HG02610 (cell line): ENCODE measurements at regions not wholly inside any gene's neighbourhood (a gene's known extent, or its start where the extent isn't known, plus 50 kb on each side); places are given as distances from the start of the nearest gene placed in this dataset.

Experiments used
- ATAC-seq: cut with Tn5 transposase; IDR thresholded peaks from one replicate; pipeline ENCODE4 v1.9.1; 2021; ENCODE audit warnings: mild to moderate bottlenecking, moderate library complexity; ENCODE audit not compliant: unreplicated experiment

DNA sequence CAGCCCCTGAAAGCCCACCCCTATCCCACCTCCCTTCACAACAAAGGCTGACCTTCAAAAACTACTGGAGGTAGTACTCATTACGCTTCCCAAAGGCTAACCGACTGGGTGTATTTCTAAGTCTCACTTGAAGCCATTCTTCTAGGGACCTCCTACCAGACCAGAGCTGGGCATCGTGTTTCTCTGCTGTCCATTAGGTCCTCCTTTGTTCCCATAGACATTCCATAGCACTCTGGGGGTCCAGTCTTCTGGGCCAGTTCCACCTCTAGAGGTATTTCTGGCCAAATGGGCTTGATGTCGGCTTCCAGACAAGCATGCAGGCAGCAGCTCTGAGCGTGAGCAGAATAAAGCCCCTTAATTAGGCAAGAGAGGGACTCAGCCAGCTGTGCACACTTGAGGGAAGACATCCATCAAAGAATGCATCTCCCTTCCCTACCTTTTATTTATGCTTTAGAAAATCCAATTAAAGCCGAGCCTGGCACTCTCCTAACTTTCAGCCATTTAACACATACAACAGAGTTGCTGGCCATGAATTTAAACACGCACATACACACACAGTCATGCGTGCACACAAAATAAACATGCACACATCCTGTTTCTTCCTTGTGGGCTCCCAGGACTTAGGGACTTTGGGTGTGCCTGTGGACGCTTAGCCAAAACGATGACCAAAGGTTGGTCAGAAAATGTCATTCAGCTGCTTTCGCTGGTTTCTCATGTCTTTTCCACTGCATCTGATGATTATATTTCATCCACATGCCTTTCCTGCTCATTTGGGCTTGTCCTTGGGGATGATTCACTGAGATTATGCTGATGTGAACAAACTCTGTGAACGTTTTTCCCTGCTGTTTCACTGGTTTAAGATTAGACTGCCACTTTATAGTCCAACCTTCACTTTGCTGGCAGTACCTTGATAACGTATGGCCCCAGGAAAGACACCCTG lies 362.0 kb upstream of the NFE2L3 start:
- no peak for ATAC-seq

DNA sequence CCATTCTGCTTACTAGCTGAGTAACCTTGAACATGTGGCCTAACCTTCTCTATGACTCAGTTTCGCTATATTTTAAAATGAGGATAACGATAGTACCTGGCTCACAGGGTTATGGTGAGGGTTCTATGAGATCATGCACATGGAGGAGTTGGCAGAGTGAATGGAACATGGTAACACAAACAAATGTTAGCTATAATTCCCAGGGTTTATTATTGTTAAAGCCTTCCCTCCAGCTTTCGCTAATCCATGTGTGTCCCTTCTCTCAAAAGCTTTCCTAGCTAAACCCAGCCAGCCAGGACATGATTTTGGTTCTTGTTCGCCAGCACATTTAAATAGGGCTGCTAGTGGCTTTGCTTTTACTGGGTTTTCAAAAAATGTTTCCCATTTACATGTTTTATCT lies 361.0 kb upstream of the NFE2L3 start:
- ATAC-seq = no peak

DNA sequence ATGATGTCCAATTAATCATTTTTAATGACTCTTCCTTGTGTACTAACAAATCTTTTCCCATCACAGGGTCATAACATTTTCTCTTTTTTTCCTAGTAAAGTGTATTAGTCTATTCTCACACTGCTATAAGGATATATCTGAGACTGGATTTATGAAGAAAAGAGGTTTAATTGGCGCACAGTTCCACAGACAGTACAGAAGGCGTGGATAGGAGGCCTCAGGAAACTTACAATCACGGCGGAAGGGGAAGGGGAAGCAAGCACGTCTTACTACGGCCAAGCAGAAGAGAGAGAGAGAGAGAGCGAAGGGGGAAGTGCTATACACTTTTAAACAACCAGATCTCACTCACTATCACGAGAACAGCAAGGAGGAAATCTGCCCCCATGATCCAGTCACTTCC lies 359.4 kb upstream of the NFE2L3 start:
- no peak for ATAC-seq

DNA sequence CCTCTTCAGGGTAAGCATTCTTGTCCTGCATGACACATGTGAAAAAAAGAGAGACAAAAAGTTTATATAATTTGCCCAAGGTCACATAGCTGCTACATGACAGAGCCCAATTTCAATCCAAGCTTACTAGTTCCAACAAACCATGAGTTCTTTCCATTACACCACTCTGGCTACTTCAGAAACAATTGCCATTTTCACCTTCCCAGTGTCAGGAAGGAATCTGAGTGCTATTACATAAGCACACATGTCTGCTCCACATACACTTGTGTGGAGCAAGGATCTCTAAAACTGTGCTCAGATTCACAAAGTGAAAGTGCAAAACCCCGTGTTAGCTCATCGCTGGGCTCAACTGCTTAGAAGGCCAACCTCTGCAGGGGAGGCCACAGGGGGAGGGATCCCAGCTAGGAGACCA lies 356.2 kb upstream of the NFE2L3 start:
- ATAC-seq = no peak

DNA sequence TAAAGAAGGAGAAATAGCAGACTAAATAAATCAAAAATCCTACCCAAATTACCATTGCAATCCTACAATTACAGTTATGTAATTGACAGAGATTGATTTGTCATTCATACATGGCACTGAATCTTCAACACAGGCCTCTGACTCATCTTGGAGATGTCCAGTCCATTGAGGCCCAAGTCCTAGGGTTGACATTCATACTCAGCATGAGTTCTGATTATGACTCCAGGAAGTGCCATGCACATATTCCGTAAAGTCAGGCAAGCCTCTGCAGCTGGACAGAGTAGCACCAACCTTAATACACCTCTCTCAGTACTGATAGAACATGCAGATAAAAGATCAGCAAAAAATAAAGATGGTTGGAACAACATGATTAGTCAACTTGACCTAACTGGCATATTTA lies 353.7 kb upstream of the NFE2L3 start:
- no peak for ATAC-seq

DNA sequence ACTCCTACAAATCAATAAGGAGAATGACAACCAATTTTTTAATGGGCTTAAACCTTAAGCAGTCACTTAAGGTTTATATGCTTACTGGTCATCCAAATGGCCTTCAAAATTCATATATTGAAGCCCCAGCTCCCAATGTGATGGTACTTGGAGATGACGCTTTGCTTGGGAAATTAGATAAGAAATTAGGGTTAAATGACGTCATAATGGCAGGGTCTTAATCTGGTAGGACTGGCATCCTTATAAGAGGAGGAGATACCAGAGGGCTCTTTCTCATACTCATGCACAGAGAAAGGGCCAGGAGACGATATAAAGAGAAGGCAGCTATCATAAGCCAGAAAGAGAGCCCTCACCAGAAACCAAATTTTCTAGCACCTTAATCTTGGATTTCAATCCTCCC lies 350.8 kb upstream of the NFE2L3 start:
- ATAC-seq = no peak

DNA sequence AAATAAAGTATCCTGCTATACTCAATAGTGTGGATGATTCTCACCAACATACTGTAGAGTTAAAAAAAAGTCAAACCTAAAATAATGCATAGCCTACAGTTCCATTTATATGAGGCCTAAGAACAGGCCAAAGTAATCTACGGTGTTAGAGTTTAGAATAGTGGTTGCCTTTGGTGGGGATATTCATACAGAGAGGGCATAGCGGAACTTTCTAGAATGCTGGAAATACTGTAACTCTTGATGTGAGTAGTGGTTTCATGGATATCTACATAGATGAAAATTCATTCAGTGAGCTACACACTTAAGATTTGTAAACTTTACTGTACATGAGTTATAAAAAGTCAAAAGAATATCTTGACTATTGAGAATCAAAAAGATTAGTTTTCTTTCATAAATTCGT lies 349.9 kb upstream of the NFE2L3 start:
- ATAC-seq = peak; percentile 20

DNA sequence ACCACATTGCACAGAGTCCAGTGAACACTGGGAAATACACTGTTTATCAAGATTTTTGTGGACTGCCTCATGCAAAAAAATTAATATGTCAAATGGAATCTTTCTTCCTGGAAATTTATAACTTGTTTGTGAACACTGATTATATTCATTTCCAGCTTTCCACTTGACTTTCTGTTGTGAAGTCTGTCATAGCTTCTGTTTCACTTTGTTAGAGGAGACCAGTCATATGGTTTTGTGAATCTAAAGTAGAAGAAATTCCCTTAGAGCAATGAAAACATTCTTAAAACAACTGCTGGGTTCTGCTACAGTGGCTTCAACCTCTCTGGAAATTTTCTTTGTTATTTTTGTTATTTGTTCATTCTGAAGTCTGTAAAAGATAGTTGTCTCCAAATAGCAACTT lies 349.5 kb upstream of the NFE2L3 start:
- peak; percentile 81 for ATAC-seq

DNA sequence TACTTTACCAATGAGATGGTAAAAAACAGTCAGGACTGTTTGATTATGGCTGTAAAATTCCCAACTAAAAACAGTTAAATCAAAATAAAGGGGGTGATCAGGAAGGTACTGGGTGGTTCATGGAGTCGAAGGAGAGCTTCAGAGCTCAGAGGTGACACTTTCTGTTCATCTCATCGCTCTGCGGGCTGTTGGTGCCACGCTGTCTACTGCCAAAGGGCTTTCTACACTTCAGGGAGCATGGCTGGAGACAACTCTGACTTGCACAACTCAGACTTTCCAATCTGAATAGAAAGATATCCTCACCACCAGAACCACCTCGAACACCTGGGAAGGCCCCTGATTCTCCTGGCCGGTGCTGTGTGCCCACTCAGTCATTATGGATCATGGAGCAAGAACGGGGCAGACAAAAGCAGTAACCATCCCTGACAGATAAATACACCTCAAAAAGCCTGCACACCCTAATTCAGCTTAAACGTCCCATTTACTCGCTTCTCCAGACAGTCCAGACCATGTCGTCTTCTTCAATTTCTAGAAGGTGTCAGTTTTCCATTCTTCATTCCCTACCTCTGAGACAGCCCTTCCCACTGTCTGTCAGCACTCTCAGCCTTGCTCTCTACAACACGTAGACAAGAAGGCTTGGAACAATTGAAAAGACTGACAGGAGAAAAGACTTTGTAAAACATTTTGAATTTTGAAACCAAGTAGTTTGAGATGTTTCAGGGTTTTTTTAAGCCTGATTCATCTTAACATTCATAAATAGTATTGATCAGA lies 348.7 kb upstream of the NFE2L3 start:
- ATAC-seq = no peak

DNA sequence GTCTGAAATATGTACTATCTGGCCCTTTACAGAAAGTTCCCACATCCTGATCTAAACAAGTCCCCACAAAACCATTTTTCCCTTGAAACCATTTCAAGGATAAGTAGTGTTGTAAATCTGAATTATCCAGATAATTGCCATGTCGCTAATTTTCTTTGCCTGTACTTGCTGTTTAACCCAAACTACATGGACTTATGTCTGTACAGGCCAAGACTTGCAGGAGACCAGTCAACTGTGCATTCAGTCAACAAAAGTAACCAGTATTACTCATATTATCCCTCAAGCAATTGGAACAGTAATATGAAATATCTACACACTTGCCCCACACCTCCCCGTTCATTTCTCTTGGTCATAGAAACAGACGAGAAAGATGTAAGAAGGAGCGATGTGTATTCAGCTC lies 347.8 kb upstream of the NFE2L3 start:
- no peak for ATAC-seq

DNA sequence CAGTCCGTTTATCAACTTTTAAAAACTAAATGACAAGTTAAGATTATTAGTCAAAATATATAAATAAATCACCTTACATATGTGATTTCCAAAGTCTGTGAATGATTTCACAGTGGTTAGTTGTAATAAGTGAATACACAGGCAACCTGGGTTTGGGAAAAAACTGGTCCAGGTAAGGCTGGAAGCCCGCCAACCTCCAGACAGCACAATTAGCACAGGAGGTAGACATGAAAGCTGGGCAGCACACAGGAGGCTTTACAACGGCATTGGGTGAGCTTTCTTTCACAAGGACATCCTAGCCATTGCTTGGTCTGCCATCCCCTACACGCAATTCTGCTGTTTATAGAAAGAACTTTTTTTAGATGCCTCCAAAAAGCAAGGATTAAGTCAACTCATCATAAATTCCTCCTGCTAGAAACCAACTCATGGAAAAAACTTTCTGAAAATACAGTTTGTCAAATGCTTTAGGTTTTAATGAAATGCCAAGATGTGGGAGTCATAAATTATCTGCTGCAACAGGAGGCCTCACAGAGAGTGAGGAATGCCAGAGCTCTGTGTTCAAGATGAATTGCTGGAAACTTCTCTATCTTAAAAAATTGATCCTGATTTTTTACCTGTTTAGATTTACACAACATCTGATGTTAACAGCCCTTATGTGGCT lies 346.8 kb upstream of the NFE2L3 start:
- ATAC-seq = no peak

DNA sequence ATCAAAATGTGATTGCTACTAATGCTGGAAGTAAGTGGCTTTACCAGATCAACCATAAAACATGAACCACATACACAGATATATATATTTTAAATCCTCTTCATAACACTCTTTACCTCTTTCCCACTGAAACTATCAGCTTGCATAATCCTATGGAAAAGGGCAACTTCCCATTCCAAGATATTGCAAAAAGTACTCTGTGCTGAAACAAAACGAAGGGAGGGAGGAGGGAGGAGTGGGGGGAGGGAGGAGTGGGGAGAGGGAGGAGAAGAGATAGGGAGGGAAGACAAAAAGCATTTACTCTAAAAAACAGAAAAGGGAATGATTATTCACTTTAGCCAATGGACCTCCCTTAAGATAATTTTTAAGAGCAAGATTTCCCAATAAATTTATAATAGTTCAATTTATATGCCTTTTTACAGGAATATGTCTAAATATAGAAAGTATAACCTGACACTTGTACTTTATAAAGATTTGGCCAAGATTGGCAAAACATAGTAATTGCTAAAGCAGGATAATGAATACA lies 344.8 kb upstream of the NFE2L3 start:
- no peak for ATAC-seq

DNA sequence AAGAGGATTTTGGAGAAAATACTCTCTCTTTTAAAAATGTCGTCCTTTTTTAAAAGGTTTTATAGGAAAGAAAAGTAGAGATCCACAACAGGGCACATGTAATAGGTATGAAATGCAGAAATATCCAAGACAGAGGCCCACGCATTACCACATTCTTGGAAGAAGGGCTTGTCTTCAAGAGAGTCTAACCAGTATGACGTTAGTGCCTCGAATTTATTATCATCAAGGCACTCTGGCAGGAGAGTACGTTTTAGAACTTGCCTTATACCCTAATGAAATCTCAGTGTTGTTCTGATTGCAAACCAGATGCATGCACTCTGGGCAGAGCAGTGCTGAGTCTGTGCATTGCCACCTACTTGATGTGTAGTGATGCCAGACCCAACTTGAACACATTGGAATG lies 342.6 kb upstream of the NFE2L3 start:
- no peak for ATAC-seq

DNA sequence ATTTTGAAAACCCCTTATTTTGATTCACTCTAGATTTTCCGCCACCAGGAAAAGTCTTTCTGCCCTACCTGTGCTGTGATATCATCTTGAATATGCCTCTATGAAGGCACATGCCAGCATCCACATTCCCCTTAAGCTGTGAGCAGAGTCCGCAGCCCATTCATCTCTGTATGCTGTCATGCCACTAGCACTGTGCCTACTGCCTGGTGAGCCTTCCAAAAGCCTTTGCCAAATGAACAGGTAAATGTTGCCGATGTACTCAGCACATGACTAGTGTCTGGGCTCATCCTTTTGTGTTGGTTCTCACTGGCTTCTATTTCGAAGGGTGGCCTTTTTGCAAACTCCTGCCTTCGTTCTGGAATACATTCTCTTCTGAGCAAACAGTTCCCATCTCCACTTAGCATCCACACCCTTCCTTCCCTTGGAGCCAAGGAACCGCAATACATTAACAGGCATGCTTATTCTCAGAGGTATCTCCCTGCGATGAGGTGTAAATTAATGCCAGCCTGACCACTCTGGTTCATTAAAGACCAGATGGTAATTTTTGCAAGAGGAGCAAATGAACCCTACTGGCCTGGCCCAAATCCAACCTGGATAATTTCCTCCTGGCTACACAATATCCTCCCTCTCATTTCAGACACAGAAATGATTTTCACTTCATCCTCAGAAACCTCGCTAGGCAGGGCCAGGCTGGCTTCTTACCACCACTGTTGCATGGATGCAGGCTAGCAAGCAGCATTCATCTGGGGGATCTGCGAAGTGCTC lies 339.7 kb upstream of the NFE2L3 start:
- ATAC-seq = no peak

DNA sequence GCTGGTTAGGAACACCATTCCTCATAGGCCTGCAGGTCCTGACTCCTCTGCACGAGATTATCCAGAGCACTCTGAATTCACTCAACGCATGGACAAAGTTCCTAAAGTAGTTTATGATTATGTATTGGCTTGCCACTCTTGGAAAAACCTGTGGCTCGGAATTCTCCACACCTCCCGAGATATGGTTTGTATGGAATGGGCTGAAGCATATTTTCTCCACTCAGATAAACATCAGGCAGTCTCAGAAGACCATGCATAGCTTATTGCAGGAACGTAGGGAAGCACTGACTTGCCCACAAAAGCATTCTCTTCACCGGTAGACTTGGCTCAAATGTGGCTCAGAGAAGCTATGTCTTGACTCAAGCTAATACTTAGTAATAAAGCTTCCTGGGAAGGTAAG lies 338.6 kb upstream of the NFE2L3 start:
- no peak for ATAC-seq

DNA sequence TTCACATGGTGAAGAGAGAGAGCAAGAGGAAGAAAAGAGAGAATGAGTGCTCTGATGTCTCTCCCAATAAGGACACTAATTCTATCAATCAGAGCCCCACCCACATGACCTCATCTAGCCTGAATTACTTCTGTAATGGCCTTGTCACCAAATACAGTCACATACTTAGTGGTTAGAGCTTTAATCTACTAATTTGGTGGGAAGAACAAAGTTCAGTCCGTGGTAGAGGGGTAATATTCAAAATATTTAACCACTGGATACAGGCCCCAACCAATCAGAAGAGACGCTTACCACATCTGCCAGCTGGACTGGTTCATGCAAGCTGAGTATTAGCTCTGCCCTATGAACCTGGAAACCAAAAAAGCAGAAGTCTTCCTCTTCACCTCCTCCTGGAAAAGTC lies 336.3 kb upstream of the NFE2L3 start:
- ATAC-seq = no peak

DNA sequence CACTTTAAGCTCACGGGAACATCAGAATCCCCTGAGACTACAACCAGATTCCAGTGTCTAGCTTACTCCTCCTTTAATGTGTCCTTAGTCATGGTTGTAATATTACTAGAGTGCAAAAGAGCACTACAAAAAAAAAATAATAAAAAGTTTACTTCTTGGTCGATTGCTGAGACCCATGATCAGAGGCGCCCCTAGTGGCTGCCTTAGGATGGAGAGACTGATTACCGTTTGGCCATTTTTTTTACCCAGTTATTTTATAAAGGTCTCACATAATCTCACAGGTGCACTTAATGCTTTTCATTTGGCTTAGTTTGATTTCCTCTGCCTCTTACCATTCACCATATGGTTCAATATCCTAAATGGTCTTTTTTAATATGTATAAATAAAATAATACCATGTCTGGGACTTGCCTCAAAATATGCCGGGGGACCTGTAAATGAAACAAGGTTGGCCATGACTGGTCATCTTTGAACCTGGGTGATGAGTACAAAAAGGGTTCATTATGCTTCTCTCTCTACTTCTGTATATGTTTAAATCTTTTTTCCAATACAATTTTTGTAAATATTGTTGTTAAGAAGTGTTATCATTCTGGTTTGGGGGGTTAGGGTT lies 331.5 kb upstream of the NFE2L3 start:
- ATAC-seq = no peak

DNA sequence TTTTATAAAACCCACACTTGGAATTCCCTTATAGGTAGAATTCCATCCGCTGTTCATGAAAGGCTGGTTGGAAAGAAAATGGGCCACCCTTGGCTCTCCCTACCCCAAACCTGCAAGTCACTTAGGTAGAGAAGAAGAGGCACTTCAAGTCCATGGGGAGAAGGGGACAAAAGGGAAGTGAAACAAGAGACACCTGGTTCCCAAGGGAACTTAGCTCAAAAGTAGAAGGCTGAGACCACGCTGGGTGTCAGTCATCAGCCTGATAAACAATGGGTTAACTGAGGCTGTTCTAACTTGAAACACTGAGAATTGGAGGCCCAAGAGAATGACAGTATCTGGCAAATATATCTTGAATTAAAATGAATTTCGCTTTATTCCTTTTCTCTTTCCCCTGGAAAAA lies 330.8 kb upstream of the NFE2L3 start:
- ATAC-seq = no peak

DNA sequence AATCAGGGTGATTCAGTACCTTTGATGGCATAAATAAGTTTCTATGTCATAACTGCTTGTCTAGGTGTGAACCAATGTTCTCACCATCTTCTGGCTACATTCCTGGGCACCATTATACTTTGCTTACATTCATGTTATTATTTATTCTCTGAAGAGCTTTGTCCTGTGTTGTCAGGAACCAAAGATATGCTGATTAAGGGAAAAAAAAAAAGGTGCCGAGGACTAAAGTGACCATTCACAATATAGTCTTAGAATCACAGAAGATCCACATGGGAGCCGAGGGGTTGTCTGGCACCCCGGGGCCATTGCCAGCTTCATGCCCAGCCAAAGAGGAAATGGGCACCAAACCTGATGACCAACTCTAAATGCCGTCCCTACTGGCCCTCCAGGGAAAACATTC lies 329.2 kb upstream of the NFE2L3 start:
- no peak for ATAC-seq

DNA sequence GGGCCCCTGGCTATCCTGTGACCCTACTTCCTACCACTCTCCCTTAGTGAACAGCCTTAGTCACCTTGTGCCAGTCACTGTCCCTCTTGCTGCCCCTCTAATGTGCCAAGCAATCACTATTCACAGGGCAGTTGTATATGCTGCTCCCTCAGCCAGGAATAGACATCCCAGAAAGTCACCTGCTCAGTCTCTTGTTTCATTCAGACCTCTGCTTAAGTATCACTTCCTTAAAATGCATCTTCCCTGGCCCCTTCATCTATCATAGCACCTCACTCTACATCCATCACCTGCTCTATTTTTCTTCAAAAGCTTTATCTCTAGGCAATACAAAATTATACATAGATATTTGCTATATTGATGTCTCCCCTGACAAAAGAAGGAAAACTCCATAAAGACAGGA lies 328.4 kb upstream of the NFE2L3 start:
- ATAC-seq = no peak
